ENCODE measurements at regions not wholly inside any gene's neighbourhood (a gene's known extent, or its start where the extent isn't known, plus 50 kb on each side); places are given as distances from the start of the nearest gene placed in this dataset.

DNA sequence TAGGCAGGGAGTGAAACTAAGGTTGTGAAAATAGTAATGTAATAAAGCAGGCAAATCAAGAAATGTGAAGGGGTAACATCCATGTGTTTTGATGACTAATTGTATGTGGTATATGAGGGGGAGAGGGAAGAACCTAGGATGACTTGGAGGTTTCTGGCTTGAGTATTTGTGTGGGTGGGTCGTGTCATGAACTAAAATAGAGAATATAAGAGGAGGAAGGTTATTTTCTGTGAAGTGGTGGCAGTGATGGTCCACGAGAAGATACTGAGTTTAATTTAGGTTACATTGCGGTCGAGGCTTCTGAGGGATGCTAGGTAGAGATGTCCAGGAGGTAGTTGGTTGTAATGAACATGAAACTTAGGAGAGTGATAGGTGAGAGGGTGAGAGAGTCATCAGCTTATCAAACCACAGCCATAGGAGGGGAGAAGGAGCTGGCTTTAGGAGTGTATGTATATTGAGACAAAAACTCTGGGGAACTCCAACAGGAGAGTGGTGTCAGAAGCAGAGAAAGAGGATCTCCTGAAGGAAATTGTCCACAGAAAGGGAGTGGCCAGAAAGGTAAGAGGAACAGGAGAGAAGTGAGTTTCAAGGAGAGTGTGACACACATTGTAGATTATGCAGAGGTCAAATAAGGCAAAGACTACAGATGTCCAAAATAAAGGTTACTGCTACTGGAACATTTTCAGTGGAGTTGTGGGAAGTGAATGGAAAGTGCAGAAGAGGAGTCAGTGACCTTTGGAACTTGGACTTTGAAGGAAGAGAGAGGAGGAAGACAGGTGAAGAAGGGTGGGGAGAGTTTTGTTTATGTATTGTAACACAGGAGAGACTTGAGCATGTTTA is 89.0 kb upstream of the MACF1 start:
- no peak for TF ChIP-seq POLR2A (IDR thresholded peaks at IDR 0.05)
- TF ChIP-seq CTCF (IDR thresholded peaks at IDR 0.05) = no peak

Measured in uterus (tissue), 2 donors.